Ovary (tissue), 7 donors: ENCODE measurements at regions not wholly inside any gene's neighbourhood (a gene's known extent, or its start where the extent isn't known, plus 50 kb on each side); places are given as distances from the start of the nearest gene placed in this dataset.

Experiments
- DNase-seq, 5 donors: peaks; one replicate each; pipeline ENCODE4 v3.0.0-alpha.2; 2019 to 2020
- H3K27ac ChIP-seq, 2 donors: fragments of 200-600 bp; one replicate each; pipeline versions ENCODE4 v1.5.1 to v1.8.0; 2019 to 2022
- H3K27me3 ChIP-seq: fragments of 200-600 bp; one replicate; pipeline ENCODE4 v1.8.0; 2022
- H3K36me3 ChIP-seq: fragments of 200-600 bp; sonication (generic); one replicate; pipeline ENCODE4 v1.5.1; 2019
- H3K4me1 ChIP-seq: one replicate; pipeline ENCODE4 v1.8.1; 2013; ENCODE audit warnings: mild to moderate bottlenecking, moderate library complexity; ENCODE audit not compliant: insufficient read depth
- H3K4me3 ChIP-seq: fragments of 200-600 bp; sonication (generic); one replicate; pipeline ENCODE4 v1.5.1; 2017
- H3K9me3 ChIP-seq, 2 donors: fragments of 200-600 bp in 1 of 2; sonication (generic) in 1 of 2; one replicate each; pipeline versions ENCODE4 v1.5.1 to v1.8.1; 2013 to 2019; ENCODE audit warnings: mild to moderate bottlenecking in 1 of 2, moderate library complexity in 1 of 2
- CTCF ChIP-seq, 3 donors: fragments of 450-650 bp in 2 of 3; fragments of 200-600 bp in 1 of 3; IDR thresholded peaks; one replicate each; pipeline versions ENCODE4 v1.5.1 to v1.8.0; 2016 to 2022; ENCODE audit warnings: antibody characterized with exemption in 3 of 3, mild to moderate bottlenecking in 1 of 3
- EP300 ChIP-seq: sonication (generic); formaldehyde crosslinking; IDR thresholded peaks from one replicate; pipeline ENCODE4 v1.6.1; 2017; ENCODE audit warnings: antibody characterized with exemption
- POLR2A ChIP-seq: fragments of 450-650 bp; IDR thresholded peaks from one replicate; pipeline ENCODE4 v1.6.1; 2017; ENCODE audit warnings: antibody characterized with exemption, mild to moderate bottlenecking, moderate library complexity
- WGBS, 3 donors: extraction: QIAGEN DNeasy Blood & Tissue Kit in 1 of 3; methylation state at CpG; one replicate each; pipeline versions ENCODE4 v1.1.5 to v1.1.7; 2013 to 2017; 5-methylcytosine and 5-hydroxymethylcytosine counted together
- intact Hi-C, 4 donors: fragments of 100-400 bp; cut with DNase I; formaldehyde crosslinking; loops; one replicate each; pipeline versions ENCODE4 v1.11.0 to v1.15.1; 2022 to 2023
- donor health status: DM: no; HTN: no; CAD: no; lungs with moderate emphysema.
- donor health status: DM: no; HTN: no; CAD: no.
- donor health status: Bipolar disorder and iron deficiency.
- donor health status: DM: no; HTN: no; CAD: no.
- donor health status: DM: yes; HTN: yes; CAD: no.

GRCh38 chr4:12965334-12965733 lies 518.8 kb downstream of the RAB28 start:
- intact Hi-C loops = no loop called here
- DNase-seq = no peak
- no peaks in the 10 kb centered on the region for H3K9me3 ChIP-seq
- no peak for TF ChIP-seq POLR2A
- no peak for TF ChIP-seq CTCF (IDR thresholded peaks at IDR 0.05)
- no peak for TF ChIP-seq EP300
- H3K4me3 ChIP-seq = no peak overlapping the region
- H3K36me3 ChIP-seq = no peaks in the 10 kb centered on the region
- WGBS, 3 donors = 39 to 46% (median 41%) methylated on average over 4 of the region's 4 CpGs
- H3K27me3 ChIP-seq = no peaks in the 10 kb centered on the region
- H3K27ac ChIP-seq = no peak overlapping the region
- no peaks in the 10 kb centered on the region for H3K4me1 ChIP-seq

GRCh38 chr4:12963912-12964311 lies 520.2 kb downstream of the RAB28 start:
- 47 to 56% (median 51%) methylated on average over 1 of the region's 1 CpG for WGBS, 3 donors

GRCh38 chr4:12963291-12963690 lies 520.8 kb downstream of the RAB28 start:
- no peaks in the 10 kb centered on the region for H3K36me3 ChIP-seq
- TF ChIP-seq POLR2A (no peak), CTCF (IDR thresholded peaks at IDR 0.05) (no peak), EP300 (no peak)
- no peaks in the 10 kb centered on the region for H3K9me3 ChIP-seq
- DNase-seq = no peak
- H3K4me1 ChIP-seq = no peaks in the 10 kb centered on the region
- no peak overlapping the region for H3K27ac ChIP-seq
- H3K4me3 ChIP-seq = no peak overlapping the region
- intact Hi-C loops = no loop called here
- no peaks in the 10 kb centered on the region for H3K27me3 ChIP-seq

More at GRCh38 chr4:12963912-12964311, 520.2 kb downstream of the RAB28 start:
- Histone ChIP-seq H3K36me3 (no peaks in the 10 kb centered on the region), H3K4me1 (no peaks in the 10 kb centered on the region), H3K9me3 (no peaks in the 10 kb centered on the region), H3K27ac (no peak overlapping the region), H3K27me3 (no peaks in the 10 kb centered on the region), H3K4me3 (no peak overlapping the region)
- intact Hi-C loops = no loop called here
- no peak for TF ChIP-seq POLR2A
- TF ChIP-seq CTCF (IDR thresholded peaks at IDR 0.05) = no peak
- no peak for DNase-seq

- intact Hi-C loops = no loop called here
- no peak for TF ChIP-seq EP300
- no peak for TF ChIP-seq POLR2A
- no peak for TF ChIP-seq CTCF (IDR thresholded peaks at IDR 0.05)
- no peaks in the 10 kb centered on the region for H3K27me3 ChIP-seq
- no peaks in the 10 kb centered on the region for H3K4me1 ChIP-seq
- no peak overlapping the region for H3K4me3 ChIP-seq
- no peak for DNase-seq
- WGBS, 3 donors = 61 to 75% (median 65%) methylated on average over 2 of the region's 2 CpGs
- H3K9me3 ChIP-seq = no peaks in the 10 kb centered on the region
- no peaks in the 10 kb centered on the region for H3K36me3 ChIP-seq
- H3K27ac ChIP-seq = no peak overlapping the region
Measured at GRCh38 chr4:12961713-12962112, 522.4 kb downstream of the RAB28 start.

GRCh38 chr4:12958436-12958835 lies 525.7 kb downstream of the RAB28 start:
- TF ChIP-seq EP300 = no peak
- no peak for TF ChIP-seq CTCF (IDR thresholded peaks at IDR 0.05)
- no peak for TF ChIP-seq POLR2A
- Histone ChIP-seq H3K4me3 (no peak overlapping the region), H3K36me3 (no peaks in the 10 kb centered on the region), H3K4me1 (no peaks in the 10 kb centered on the region), H3K27me3 (no peaks in the 10 kb centered on the region), H3K27ac (no peak overlapping the region), H3K9me3 (no peaks in the 10 kb centered on the region)
- intact Hi-C loops = no loop called here
- no peak for DNase-seq
